RKO (cell line): ENCODE measurements at regions not wholly inside any gene's neighbourhood (a gene's known extent, or its start where the extent isn't known, plus 50 kb on each side); places are given as distances from the start of the nearest gene placed in this dataset.

ENCODE experiments used
- DNase-seq: peaks from one replicate; pipeline ENCODE4 v3.0.0-alpha.2; 2016; ENCODE audit warnings: low spot score

- DNase-seq = no peak
Observed at GRCh38 chr4:138741766-138742377, 273.7 kb upstream of the NOCT start.

DNA sequence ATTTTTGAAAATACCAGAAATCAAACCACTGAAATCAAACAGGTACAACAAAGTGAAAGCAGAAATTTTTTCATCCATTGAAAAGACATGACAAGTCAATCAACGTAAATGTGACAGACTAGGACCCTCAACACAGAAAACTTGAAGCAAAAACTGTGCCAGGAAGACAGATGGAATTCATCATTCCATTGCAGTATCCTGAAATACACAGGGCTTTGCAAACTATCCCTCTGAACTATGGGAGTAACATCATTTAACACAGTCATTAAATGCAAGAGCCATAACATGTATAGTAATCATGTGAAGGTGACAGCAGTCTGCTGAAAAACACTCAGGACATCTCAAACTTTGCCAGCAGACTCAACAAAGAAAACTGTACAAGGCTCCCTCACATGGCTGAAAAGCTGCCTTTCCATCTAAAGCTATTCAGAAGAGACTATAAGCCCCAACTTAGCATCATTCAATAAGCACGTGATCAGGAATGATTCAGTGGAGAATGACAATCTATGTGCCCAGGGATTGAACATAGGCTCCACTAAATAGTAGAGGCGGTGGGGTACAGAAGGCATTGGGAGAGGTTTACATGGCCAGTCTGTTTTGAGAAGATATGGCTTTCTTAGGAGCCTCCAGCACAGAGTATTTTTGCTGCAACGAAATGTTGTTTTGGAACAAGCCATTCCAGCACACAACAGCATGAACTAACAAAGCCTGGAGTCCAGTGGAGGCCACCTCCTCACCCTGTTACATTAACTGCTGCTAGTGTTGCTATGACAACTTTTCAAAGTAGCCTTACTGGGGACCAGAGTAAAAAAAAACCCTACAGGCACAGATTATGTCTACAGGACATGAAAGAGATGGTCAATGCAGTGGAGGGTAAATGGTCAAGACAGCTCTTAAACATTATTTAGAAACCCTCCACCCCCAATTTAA is 274.5 kb upstream of the NOCT start:
- no peak for DNase-seq

DNA sequence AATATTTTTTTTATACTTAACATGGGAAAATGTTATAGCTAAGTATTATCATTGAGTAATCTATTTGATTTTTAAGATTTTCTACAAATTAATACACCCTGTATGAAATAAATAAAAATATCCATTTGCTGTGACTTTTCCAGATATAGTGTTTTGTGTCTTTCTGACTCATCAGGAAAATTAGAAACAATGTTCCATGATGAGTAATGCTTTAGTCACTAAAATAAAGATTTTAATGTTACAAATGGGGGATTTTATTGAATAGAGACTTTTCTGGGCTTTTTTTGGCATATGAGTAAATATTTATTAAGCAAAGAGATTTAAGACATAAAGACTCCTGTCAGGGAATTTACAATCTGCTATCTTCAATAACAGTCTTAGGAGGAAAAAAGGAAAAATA is 279.2 kb upstream of the NOCT start:
- peak; percentile 42 for DNase-seq

- DNase-seq = peak; percentile 3
Observed at GRCh38 chr4:138734746-138735145, 280.8 kb upstream of the NOCT start.

- no peak for DNase-seq
Observed at GRCh38 chr4:138728566-138728965, 287.0 kb upstream of the NOCT start.

GRCh38 chr4:138727731-138728130 is 287.9 kb upstream of the NOCT start:
- no peak for DNase-seq

- DNase-seq = no peak
Observed at GRCh38 chr4:138724530-138724929, 291.1 kb upstream of the NOCT start.

- no peak for DNase-seq
Observed at GRCh38 chr4:138716559-138717335, 298.8 kb upstream of the NOCT start.

DNA sequence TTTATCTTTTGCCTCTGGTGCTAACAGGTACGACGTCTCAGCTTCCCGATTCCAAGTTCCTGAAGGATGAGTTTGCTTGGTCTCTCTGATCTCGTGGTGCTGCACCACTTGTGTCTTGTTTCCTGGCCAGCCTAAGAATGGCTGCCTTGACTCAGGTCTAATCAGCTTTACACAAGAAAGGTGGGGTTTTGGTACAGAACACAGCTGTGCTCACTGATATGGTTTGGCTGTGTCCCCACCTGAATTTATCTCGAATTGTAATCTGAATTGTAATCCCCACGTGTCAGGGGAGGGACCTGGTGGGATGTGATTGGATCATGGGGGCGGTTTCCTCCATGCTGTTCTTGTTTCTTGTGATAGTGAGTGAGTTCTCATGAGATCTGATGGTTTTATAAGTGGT is 305.3 kb upstream of the NOCT start:
- no peak for DNase-seq

GRCh38 chr4:138709859-138710258 is 305.7 kb upstream of the NOCT start:
- no peak for DNase-seq

DNA sequence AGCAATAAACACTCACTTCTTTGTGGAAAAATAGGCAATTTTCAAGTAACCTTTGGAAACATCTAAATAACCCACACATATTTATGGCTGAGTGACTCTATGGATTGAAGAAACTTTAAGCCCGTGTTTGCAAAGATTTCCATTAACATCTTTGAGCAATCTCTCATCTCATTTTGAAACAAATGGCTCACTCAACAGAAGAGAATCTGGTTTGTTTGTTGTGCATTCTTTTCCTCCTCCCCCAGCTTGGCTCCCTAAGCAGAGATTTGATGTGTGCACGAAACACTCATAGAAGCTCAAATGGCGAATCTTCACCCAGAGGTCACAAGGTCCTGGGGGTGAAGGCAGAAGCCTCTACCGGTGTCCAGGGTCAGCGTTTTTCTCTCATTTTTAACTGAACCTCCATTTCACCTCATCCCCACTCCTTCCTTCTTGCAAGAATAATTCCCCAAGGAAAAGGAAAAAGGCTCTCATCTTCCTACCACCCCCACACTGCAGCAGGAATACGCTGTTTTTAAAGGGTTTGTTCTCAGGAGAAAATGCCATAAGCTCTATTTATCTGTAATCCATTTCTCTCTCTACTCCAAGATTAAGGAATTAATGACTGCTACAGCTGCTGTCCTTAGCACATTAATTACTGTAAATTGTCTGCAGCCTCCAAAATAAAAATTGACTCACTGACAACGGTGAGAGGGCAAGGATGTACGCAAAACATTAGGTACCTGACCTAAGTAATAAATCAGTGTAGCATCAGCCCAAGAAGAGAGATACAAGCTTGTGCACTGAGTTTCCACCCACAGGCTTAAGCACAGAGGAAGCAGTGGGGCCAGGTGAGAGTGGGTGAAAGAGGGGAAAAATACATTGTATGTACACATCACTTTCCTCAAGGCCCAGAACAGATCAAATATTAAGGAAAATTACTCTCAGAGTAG is 307.6 kb upstream of the NOCT start:
- no peak for DNase-seq

DNA sequence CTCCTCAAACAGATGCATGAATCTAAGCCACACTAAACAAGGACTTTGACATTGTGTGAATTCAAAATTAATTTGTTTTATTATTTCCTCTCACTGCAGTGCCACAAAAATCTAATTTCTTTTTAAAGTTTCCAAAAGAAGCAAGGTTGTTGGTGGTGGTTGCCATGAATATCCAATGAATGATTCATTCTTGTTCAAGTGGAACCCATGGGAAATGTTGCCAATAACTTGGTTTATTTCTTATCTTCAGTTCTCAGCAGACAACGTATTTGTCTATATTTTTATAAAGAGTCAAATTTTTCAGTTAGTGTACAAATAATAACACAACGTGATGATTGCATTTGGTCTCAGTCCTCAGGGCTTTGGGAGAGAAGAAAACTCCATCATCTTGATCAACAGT is 309.4 kb upstream of the NOCT start:
- no peak for DNase-seq

DNA sequence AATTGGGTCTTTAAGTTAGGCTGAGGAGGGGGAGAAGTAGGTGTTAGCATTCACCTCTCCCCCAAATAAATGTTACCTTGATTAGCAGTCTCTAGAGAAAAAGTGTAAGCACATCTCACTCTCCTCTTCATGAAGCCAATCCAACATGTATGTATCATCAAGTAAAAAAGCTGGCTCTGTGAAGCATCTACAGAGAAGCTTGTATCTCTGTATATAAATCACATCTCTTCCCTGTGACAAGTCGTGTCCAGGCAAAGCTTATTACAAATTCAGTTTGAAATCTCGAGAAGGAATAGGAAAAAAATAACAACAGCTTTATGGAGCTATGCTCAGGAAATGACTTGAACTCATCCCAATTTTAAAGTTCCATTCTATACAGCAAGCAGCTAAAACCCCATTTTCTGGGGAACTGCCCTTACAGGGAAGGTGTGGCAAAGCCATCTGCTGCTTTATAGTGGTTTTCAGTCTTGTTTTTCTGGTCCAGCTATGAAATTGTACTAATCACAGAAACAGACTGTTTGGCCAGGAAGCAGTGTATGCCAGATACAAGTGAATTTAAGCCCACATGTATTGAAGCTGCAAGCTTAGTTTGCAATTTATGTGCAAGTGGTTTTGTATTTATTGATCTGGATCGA is 313.3 kb upstream of the NOCT start:
- DNase-seq = no peak

GRCh38 chr4:138698641-138699040 is 316.9 kb upstream of the NOCT start:
- DNase-seq = no peak

GRCh38 chr4:138697851-138698250 is 317.7 kb upstream of the NOCT start:
- no peak for DNase-seq

- DNase-seq = no peak
Observed at GRCh38 chr4:138696771-138697170, 318.8 kb upstream of the NOCT start.

DNA sequence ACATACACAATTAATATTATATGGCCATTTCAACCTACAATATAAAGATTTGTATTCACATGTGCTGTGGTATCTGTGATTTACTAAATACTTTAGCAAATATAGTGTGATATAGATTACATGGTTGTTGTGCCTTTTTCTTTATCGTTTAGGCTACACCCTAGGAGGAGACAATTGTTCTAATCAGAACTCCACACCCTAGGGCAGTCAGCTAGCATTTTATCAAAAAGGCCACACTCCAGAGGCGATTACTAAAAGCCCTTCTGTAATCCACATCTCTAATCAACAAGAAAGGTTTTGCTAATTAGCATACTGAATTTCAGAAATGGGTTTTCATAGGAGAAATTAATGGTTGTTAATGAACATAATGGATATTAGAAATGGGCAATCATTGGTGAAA is 319.5 kb upstream of the NOCT start:
- no peak for DNase-seq

DNA sequence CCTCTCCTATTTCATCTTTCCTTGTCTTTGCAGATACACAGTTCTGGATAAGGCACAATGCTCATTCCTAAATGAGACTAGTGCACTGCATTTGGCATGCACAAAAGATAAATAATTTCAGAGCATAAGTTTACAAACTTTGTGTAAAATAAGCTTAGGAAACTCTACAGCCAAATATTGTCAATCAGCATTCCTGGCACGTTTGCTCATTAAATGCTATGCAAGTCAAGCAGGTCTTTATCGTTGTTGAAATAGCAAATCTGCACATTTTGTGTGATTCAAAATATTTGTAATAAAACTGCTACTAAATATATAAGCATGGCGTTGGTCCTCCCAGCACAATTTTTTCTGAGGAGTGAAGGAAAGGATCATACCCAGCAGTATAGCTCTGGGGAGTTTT is 322.1 kb upstream of the NOCT start:
- no peak for DNase-seq

GRCh38 chr4:138692411-138692810 is 323.2 kb upstream of the NOCT start:
- no peak for DNase-seq

GRCh38 chr4:138689593-138689992 is 326.0 kb upstream of the NOCT start:
- DNase-seq = no peak

- no peak for DNase-seq
Observed at GRCh38 chr4:138689187-138689586, 326.4 kb upstream of the NOCT start.
